HG02623 (cell line): ENCODE measurements at regions not wholly inside any gene's neighbourhood (a gene's known extent, or its start where the extent isn't known, plus 50 kb on each side); places are given as distances from the start of the nearest gene placed in this dataset.
A peak's percentile ranks its signal among the peaks of the same experiment; 100 is the strongest.

Experiments used
- ATAC-seq: cut with Tn5 transposase; IDR thresholded peaks from one replicate; pipeline ENCODE4 v1.9.1; 2021; ENCODE audit warnings: moderate library complexity; ENCODE audit not compliant: unreplicated experiment

GRCh38 chr21:26412885-26413284 lies 160.2 kb downstream of the CYYR1 start:
- ATAC-seq: no peak

- no peak for ATAC-seq
Measured at GRCh38 chr21:26409735-26410134, 163.4 kb downstream of the CYYR1 start.

GRCh38 chr21:26408511-26408910 lies 164.6 kb downstream of the CYYR1 start:
- no peak for ATAC-seq

GRCh38 chr21:26406526-26406925 lies 166.6 kb downstream of the CYYR1 start:
- ATAC-seq: no peak

- no peak for ATAC-seq
Measured at GRCh38 chr21:26405735-26406361, 167.2 kb downstream of the CYYR1 start.

GRCh38 chr21:26405071-26405470 lies 168.0 kb downstream of the CYYR1 start:
- ATAC-seq: no peak

GRCh38 chr21:26404288-26404687 lies 168.8 kb downstream of the CYYR1 start:
- ATAC-seq: no peak

GRCh38 chr21:26403321-26403720 lies 169.8 kb downstream of the CYYR1 start:
- ATAC-seq: no peak

- no peak for ATAC-seq
Measured at GRCh38 chr21:26397545-26397944, 175.5 kb downstream of the CYYR1 start.

- no peak for ATAC-seq
Measured at GRCh38 chr21:26394341-26394740, 178.7 kb downstream of the CYYR1 start.

- no peak for ATAC-seq
Measured at GRCh38 chr21:26391166-26391565, 181.9 kb downstream of the CYYR1 start.

GRCh38 chr21:26389971-26390641 lies 183.0 kb downstream of the CYYR1 start:
- ATAC-seq: peak; percentile 67

- ATAC-seq: no peak
Measured at GRCh38 chr21:26388731-26389231, 184.3 kb downstream of the CYYR1 start.

GRCh38 chr21:26385721-26386120 lies 187.4 kb downstream of the CYYR1 start:
- ATAC-seq: no peak

GRCh38 chr21:26379561-26379960 lies 193.5 kb downstream of the CYYR1 start:
- ATAC-seq: no peak

- no peak for ATAC-seq
Measured at GRCh38 chr21:26377111-26377694, 195.9 kb downstream of the CYYR1 start.

- no peak for ATAC-seq
Measured at GRCh38 chr21:26374817-26375216, 198.3 kb downstream of the CYYR1 start.

GRCh38 chr21:26368591-26369320 lies 198.2 kb upstream of the APP start:
- ATAC-seq: no peak

GRCh38 chr21:26366781-26367180 lies 196.2 kb upstream of the APP start:
- no peak for ATAC-seq

GRCh38 chr21:26365849-26366248 lies 195.3 kb upstream of the APP start:
- no peak for ATAC-seq

- no peak for ATAC-seq
Measured at GRCh38 chr21:26351661-26352060, 181.1 kb upstream of the APP start.

GRCh38 chr21:26332867-26333266 lies 162.3 kb upstream of the APP start:
- ATAC-seq: no peak
